Neuronal stem cell (in vitro differentiated cells): ENCODE measurements at regions not wholly inside any gene's neighbourhood (a gene's known extent, or its start where the extent isn't known, plus 50 kb on each side); places are given as distances from the start of the nearest gene placed in this dataset.
"Not testable (repeated sequence)": the region's sequence is repeated elsewhere in the genome, so short reads cannot be mapped to it uniquely, and the experiment has no call there.

Experiments
- DNase-seq: peaks from one replicate; pipeline ENCODE4 v3.0.0-alpha.2; 2013; ENCODE audit warnings: low spot score
- H2AFZ ChIP-seq: one replicate; pipeline ENCODE4 v1.6.1; 2013; ENCODE audit warnings: mild to moderate bottlenecking, low read length, inconsistent platforms
- H2AK5ac ChIP-seq: 2 replicates; pipeline ENCODE4 v1.6.1; 2013; ENCODE audit warnings: low read depth, mild to moderate bottlenecking, inconsistent platforms, low read length, moderate library complexity, mixed read lengths
- H2BK120ac ChIP-seq: 2 replicates; pipeline ENCODE4 v1.6.1; 2013; ENCODE audit warnings: low read depth, mild to moderate bottlenecking, inconsistent platforms, low read length, moderate library complexity, mixed read lengths
- H2BK12ac ChIP-seq: one replicate; pipeline ENCODE4 v1.6.1; 2013; ENCODE audit warnings: low read length, inconsistent platforms
- H2BK15ac ChIP-seq: 2 replicates; pipeline ENCODE4 v1.6.1; 2013; ENCODE audit warnings: mild to moderate bottlenecking, low read length, inconsistent platforms, mixed read lengths
- H2BK5ac ChIP-seq: one replicate; pipeline ENCODE4 v1.6.1; 2013; ENCODE audit warnings: inconsistent platforms, mild to moderate bottlenecking, low read length, moderate library complexity
- H3K14ac ChIP-seq: one replicate; pipeline ENCODE4 v1.6.1; 2013; ENCODE audit warnings: low read length, inconsistent platforms
- H3K18ac ChIP-seq: 2 replicates; pipeline ENCODE4 v1.6.1; 2013; ENCODE audit warnings: low read length, inconsistent platforms
- H3K23ac ChIP-seq: 2 replicates; pipeline ENCODE4 v1.6.1; 2013; ENCODE audit warnings: low read depth, mild to moderate bottlenecking, mixed read lengths, low read length, inconsistent platforms; ENCODE audit not compliant: poor library complexity
- H3K27ac ChIP-seq: replicated peaks from 3 replicates; pipeline ENCODE4 v1.5.1; 2013; ENCODE audit warnings: low read length, inconsistent platforms
- H3K27me3 ChIP-seq, 3 experiments: 2 replicates each; pipeline ENCODE4 v1.6.1; 2013; ENCODE audit warnings: low read length in 3 of 3, mild to moderate bottlenecking in 2 of 3, inconsistent platforms in 1 of 3, low read depth in 1 of 3, mixed read lengths in 1 of 3, moderate library complexity in 1 of 3; ENCODE audit not compliant: control insufficient read depth in 3 of 3, insufficient read depth in 3 of 3
- H3K36me3 ChIP-seq, 2 donors: replicated peaks in 1 of 2; 2 replicates each; pipeline ENCODE4 v1.6.1; 2013; ENCODE audit warnings: low read length in 2 of 2; ENCODE audit not compliant: control insufficient read depth in 2 of 2, insufficient read depth in 2 of 2
- H3K4ac ChIP-seq: 2 replicates; pipeline ENCODE4 v1.6.1; 2013; ENCODE audit warnings: inconsistent platforms, mild to moderate bottlenecking, low read length, moderate library complexity
- H3K4me1 ChIP-seq, 2 donors: 1 replicate in 1 of 2; 2 replicates in 1 of 2; pipeline ENCODE4 v1.6.1; 2013; ENCODE audit warnings: low read length in 2 of 2, low read depth in 1 of 2; ENCODE audit not compliant: control insufficient read depth in 2 of 2, insufficient read depth in 1 of 2
- H3K4me2 ChIP-seq: one replicate; pipeline ENCODE4 v1.6.1; 2013; ENCODE audit warnings: mild to moderate bottlenecking, low read length, inconsistent platforms; ENCODE audit not compliant: insufficient read depth, poor library complexity, severe bottlenecking
- H3K4me3 ChIP-seq, 2 donors: 2 replicates each; pipeline ENCODE4 v1.5.1; 2013; ENCODE audit warnings: low read length in 2 of 2, mild to moderate bottlenecking in 2 of 2, inconsistent platforms in 1 of 2, moderate library complexity in 1 of 2
- H3K79me1 ChIP-seq: one replicate; pipeline ENCODE4 v1.6.1; 2013; ENCODE audit warnings: low read depth, mild to moderate bottlenecking, inconsistent platforms, low read length, moderate library complexity
- H3K9ac ChIP-seq: one replicate; pipeline ENCODE4 v1.6.1; 2013; ENCODE audit warnings: mild to moderate bottlenecking, low read depth, low read length, inconsistent platforms; ENCODE audit not compliant: poor library complexity
- H3K9me3 ChIP-seq, 2 donors: replicated peaks in 1 of 2; 2 replicates each; pipeline versions ENCODE3 to v1.6.1; 2013; ENCODE audit warnings: low read length in 2 of 2, mild to moderate bottlenecking in 2 of 2, inconsistent platforms in 1 of 2, low read depth in 1 of 2, mixed read lengths in 1 of 2, moderate library complexity in 1 of 2; ENCODE audit not compliant: control insufficient read depth in 2 of 2, insufficient read depth in 1 of 2
- H4K8ac ChIP-seq: one replicate; pipeline ENCODE4 v1.6.1; 2013; ENCODE audit warnings: low read depth, mild to moderate bottlenecking, inconsistent platforms, low read length, moderate library complexity
- H4K91ac ChIP-seq: one replicate; pipeline ENCODE4 v1.6.1; 2013; ENCODE audit warnings: low read length, low read depth, mild to moderate bottlenecking, inconsistent platforms; ENCODE audit not compliant: poor library complexity
- WGBS, 2 donors: extraction: QIAGEN DNeasy Blood & Tissue Kit; methylation state at CpG; one replicate each; pipeline ENCODE4 v1.1.7; 2013; ENCODE audit warnings: missing lambda C conversion rate in 2 of 2, mixed read lengths in 1 of 2; ENCODE audit not compliant: insufficient read length in 2 of 2, insufficient replicate concordance in 1 of 2; ENCODE audit errors: extremely low coverage in 2 of 2; 5-methylcytosine and 5-hydroxymethylcytosine counted together

GRCh38 chr1:229133151-229133550 lies 137.8 kb upstream of the RAB4A start:
- H3K14ac ChIP-seq, result no peak overlapping the region
- no peak for DNase-seq
- no peak overlapping the region for H4K91ac ChIP-seq
- no peak overlapping the region for H2BK15ac ChIP-seq
- no peak overlapping the region for H3K9ac ChIP-seq
- no peaks in the 10 kb centered on the region for H3K79me1 ChIP-seq
- no peak overlapping the region for H3K4me3 ChIP-seq
- no peak overlapping the region for H2BK120ac ChIP-seq
- peaks cover 0 to 6% (median 0%) of the 10 kb centered on the region in 3 experiments for H3K27me3 ChIP-seq
- no peak overlapping the region for H3K23ac ChIP-seq
- no peak overlapping the region for H2BK5ac ChIP-seq
- H3K18ac ChIP-seq, result no peak overlapping the region
- no peak overlapping the region for H2BK12ac ChIP-seq
- peaks cover 0 to 12% of the 10 kb centered on the region in 2 donors for H3K4me1 ChIP-seq
- H3K27ac ChIP-seq, result no peak overlapping the region
- H3K4ac ChIP-seq, result no peak overlapping the region
- no peaks in the 10 kb centered on the region for H3K9me3 ChIP-seq
- H3K36me3 ChIP-seq, result no peaks in the 10 kb centered on the region
- H4K8ac ChIP-seq, result no peak overlapping the region
- WGBS, 2 donors, result no CpG with 5 or more reads among the region's 2 CpGs
- H2AK5ac ChIP-seq, result no peak overlapping the region
- no peak overlapping the region for H2AFZ ChIP-seq
- H3K4me2 ChIP-seq, result no peak overlapping the region

GRCh38 chr1:229133811-229134210 lies 137.1 kb upstream of the RAB4A start:
- no peak overlapping the region for H2BK5ac ChIP-seq
- H3K9ac ChIP-seq, result no peak overlapping the region
- no peaks in the 10 kb centered on the region for H3K9me3 ChIP-seq
- DNase-seq, result no peak
- no peak overlapping the region for H2AK5ac ChIP-seq
- no peak overlapping the region for H3K27ac ChIP-seq
- no peak overlapping the region for H2BK120ac ChIP-seq
- peaks cover 0 to 9% (median 0%) of the 10 kb centered on the region in 3 experiments for H3K27me3 ChIP-seq
- peaks cover 0 to 12% of the 10 kb centered on the region in 2 donors for H3K4me1 ChIP-seq
- WGBS, 2 donors, result no CpG with 5 or more reads among the region's 1 CpG
- H4K8ac ChIP-seq, result no peak overlapping the region
- no peak overlapping the region for H3K23ac ChIP-seq
- no peak overlapping the region for H2BK12ac ChIP-seq
- H3K4me2 ChIP-seq, result no peak overlapping the region
- H3K14ac ChIP-seq, result no peak overlapping the region
- no peak overlapping the region for H4K91ac ChIP-seq
- no peak overlapping the region for H3K4ac ChIP-seq
- H3K4me3 ChIP-seq, result no peak overlapping the region
- no peak overlapping the region for H3K18ac ChIP-seq
- H3K36me3 ChIP-seq, result no peaks in the 10 kb centered on the region
- no peaks in the 10 kb centered on the region for H3K79me1 ChIP-seq
- H2AFZ ChIP-seq, result no peak overlapping the region
- H2BK15ac ChIP-seq, result no peak overlapping the region

- H3K27ac ChIP-seq, H3K4ac ChIP-seq, H3K36me3 ChIP-seq, H3K14ac ChIP-seq, H2AFZ ChIP-seq, H4K8ac ChIP-seq, H3K23ac ChIP-seq, DNase-seq, H2BK5ac ChIP-seq, H3K4me2 ChIP-seq, H3K9ac ChIP-seq, H2BK120ac ChIP-seq, H2BK15ac ChIP-seq, H2BK12ac ChIP-seq, H3K4me3 ChIP-seq, H2AK5ac ChIP-seq, H3K18ac ChIP-seq, H4K91ac ChIP-seq, H3K79me1 ChIP-seq, H3K4me1 ChIP-seq, H3K9me3 ChIP-seq: not testable (repeated sequence)
- peaks cover 0 to 14% (median 0%) of the 10 kb centered on the region in 3 experiments for H3K27me3 ChIP-seq
Observed at GRCh38 chr1:229134381-229135217, 136.3 kb upstream of the RAB4A start.

- H2BK5ac ChIP-seq, result no peak overlapping the region
- H3K9ac ChIP-seq, result no peak overlapping the region
- H3K4me3 ChIP-seq, result no peak overlapping the region
- no peak overlapping the region for H3K23ac ChIP-seq
- H4K8ac ChIP-seq, result no peak overlapping the region
- no peak overlapping the region for H3K18ac ChIP-seq
- H3K9me3 ChIP-seq, result no peaks in the 10 kb centered on the region
- H3K27me3 ChIP-seq, result peaks cover 0 to 14% (median 0%) of the 10 kb centered on the region in 3 experiments
- no peak overlapping the region for H2AK5ac ChIP-seq
- no peak overlapping the region for H2BK15ac ChIP-seq
- no peak overlapping the region for H3K14ac ChIP-seq
- no peaks in the 10 kb centered on the region for H3K79me1 ChIP-seq
- H3K4me2 ChIP-seq, result no peak overlapping the region
- H4K91ac ChIP-seq, result no peak overlapping the region
- no peaks in the 10 kb centered on the region for H3K36me3 ChIP-seq
- no peak overlapping the region for H2BK12ac ChIP-seq
- no peak for DNase-seq
- H2AFZ ChIP-seq, result no peak overlapping the region
- H3K27ac ChIP-seq, result no peak overlapping the region
- no peak overlapping the region for H2BK120ac ChIP-seq
- no peaks in the 10 kb centered on the region for H3K4me1 ChIP-seq
- H3K4ac ChIP-seq, result no peak overlapping the region
- WGBS, 2 donors, result no CpG with 5 or more reads among the region's 2 CpGs
Observed at GRCh38 chr1:229135773-229136172, 135.1 kb upstream of the RAB4A start.
